ENCODE measurements at regions not wholly inside any gene's neighbourhood (a gene's known extent, or its start where the extent isn't known, plus 50 kb on each side); places are given as distances from the start of the nearest gene placed in this dataset.

DNA sequence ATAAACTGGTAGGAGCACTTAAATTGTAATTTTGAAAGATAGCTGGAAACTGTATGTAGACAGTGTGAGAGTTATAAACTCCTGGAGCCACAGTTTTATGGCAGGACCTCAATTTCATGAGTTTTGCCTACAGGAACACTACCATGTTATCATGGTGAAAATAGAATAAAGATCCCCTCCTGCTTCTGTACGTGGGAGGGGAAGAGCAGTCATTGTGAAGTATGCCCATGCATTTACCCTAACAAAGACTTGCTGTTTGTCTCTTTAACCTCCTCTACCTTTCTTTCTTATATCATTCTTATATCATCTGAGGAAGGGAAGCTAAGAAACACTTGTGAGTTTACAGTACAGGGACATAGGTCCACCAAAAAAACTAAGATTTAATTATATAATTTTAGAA lies 327.0 kb downstream of the PCDH10 start:
- Histone ChIP-seq H3K4me2 (ENCODE audit: insufficient read depth, low read length) (no peak overlapping the region), H3K9ac (replicated peaks; ENCODE audit: extremely low read depth, insufficient read depth, low read length) (no peak overlapping the region), H3K27me3 (ENCODE audit: control insufficient read depth in 2 of 2, insufficient read depth in 2 of 2, low read length in 2 of 2) (no peaks in the 10 kb centered on the region), H4K20me1 (replicated peaks; ENCODE audit: control insufficient read depth, extremely low read depth, insufficient read depth, low read length) (no peaks in the 10 kb centered on the region), H2AFZ (ENCODE audit: low read depth, low read length) (no peak overlapping the region), H3K4me3 (replicated peaks in 1 of 3; ENCODE audit: insufficient read depth in 1 of 3, low read depth in 1 of 3, low read length in 3 of 3) (no peak overlapping the region), H3K9me3 (replicated peaks; ENCODE audit: control insufficient read depth, insufficient read depth, low read length) (no peaks in the 10 kb centered on the region), H3K4me1 (ENCODE audit: control insufficient read depth, extremely low read depth, insufficient read depth, low read length) (no peaks in the 10 kb centered on the region), H3K36me3 (ENCODE audit: control insufficient read depth in 2 of 2, extremely low read depth in 1 of 2, insufficient read depth in 2 of 2, low read length in 2 of 2) (no peaks in the 10 kb centered on the region), H3K27ac (ENCODE audit: insufficient read depth, low read depth, low read length) (no peak overlapping the region), H3K79me2 (ENCODE audit: control insufficient read depth, insufficient read depth, low read length) (no peaks in the 10 kb centered on the region), H3K9me1 (replicated peaks; ENCODE audit: control insufficient read depth, extremely low read depth, insufficient read depth, low read length) (no peaks in the 10 kb centered on the region)
- FAIRE-seq (no peak), DNase-seq (ENCODE audit: low read depth, low spot score) (no peak)
- dilution Hi-C loops (cut with MboI; ENCODE audit: extremely low pct_ligation_motif_present, low sequenced_read_pairs), result no loop called here
- no TSS peak for BruUV-seq (replicated peaks)
- TF ChIP-seq MYC (IDR thresholded peaks at IDR 0.05; ENCODE audit: low read depth, low read length) (no peak), POLR2AphosphoS5 (IDR thresholded peaks at IDR 0.05; ENCODE audit: insufficient read depth, low read depth, low read length) (no peak), POLR2A (IDR thresholded peaks at IDR 0.05; ENCODE audit: low read depth, low read length) (no peak), JUN (IDR thresholded peaks at IDR 0.05; ENCODE audit: borderline replicate concordance, insufficient read depth, insufficient read length, low read depth) (no peak)
- TF ChIP-seq, protein P1, sequence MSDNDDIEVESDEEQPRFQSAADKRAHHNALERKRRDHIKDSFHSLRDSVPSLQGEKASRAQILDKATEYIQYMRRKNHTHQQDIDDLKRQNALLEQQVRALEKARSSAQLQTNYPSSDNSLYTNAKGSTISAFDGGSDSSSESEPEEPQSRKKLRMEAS (IDR thresholded peaks at IDR 0.05; ENCODE audit: insufficient read depth, insufficient read length), result no peak
- TF ChIP-seq, protein P2, sequence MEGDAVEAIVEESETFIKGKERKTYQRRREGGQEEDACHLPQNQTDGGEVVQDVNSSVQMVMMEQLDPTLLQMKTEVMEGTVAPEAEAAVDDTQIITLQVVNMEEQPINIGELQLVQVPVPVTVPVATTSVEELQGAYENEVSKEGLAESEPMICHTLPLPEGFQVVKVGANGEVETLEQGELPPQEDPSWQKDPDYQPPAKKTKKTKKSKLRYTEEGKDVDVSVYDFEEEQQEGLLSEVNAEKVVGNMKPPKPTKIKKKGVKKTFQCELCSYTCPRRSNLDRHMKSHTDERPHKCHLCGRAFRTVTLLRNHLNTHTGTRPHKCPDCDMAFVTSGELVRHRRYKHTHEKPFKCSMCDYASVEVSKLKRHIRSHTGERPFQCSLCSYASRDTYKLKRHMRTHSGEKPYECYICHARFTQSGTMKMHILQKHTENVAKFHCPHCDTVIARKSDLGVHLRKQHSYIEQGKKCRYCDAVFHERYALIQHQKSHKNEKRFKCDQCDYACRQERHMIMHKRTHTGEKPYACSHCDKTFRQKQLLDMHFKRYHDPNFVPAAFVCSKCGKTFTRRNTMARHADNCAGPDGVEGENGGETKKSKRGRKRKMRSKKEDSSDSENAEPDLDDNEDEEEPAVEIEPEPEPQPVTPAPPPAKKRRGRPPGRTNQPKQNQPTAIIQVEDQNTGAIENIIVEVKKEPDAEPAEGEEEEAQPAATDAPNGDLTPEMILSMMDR (IDR thresholded peaks at IDR 0.05; ENCODE audit: extremely low read depth in 1 of 2, insufficient read depth in 1 of 2, low read depth in 1 of 2, low read length in 2 of 2), result no peak
- ChIA-PET POLR2A (no interaction called here), CTCF (interaction anchor here (0.6 to 1.4 kb wide), 2 partner anchors 33 to 326 kb away, joined by 3 to 4 read pairs; no protein-coding TSS in a partner anchor)
- intact Hi-C loops (cut with micrococcal nuclease), result no loop called here

DNA sequence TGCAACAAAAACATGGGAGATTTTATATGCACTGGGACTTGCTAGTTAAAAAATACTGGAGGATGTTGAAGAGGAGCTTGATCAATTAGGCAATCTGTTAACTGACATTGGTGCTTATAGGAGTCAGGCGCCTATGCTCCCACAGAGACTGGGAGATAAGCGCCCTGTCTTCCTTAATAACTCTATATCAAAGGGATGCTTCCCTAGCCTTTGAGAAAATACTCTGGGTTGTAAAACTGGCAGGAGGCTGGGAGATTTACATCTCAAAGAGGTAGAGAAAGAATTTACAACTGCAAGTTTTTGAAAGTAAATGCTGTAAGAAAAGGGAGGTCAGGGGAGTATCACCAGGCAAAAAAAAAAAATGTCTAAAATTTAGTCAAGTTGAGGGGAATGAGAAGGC lies 325.4 kb downstream of the PCDH10 start:
- BruUV-seq (replicated peaks), result no TSS peak
- CTCF ChIA-PET, result interaction anchor here (1.0 kb wide), 1 partner anchor 9 kb away, joined by 4 read pairs; no protein-coding TSS in a partner anchor

More for the DNA sequence above, 325.4 kb downstream of the PCDH10 start:
- Histone ChIP-seq H3K4me3 (replicated peaks in 1 of 3; ENCODE audit: insufficient read depth in 1 of 3, low read depth in 1 of 3, low read length in 3 of 3) (no peak overlapping the region), H3K9ac (replicated peaks; ENCODE audit: extremely low read depth, insufficient read depth, low read length) (no peak overlapping the region), H3K9me1 (replicated peaks; ENCODE audit: control insufficient read depth, extremely low read depth, insufficient read depth, low read length) (no peaks in the 10 kb centered on the region), H3K4me1 (ENCODE audit: control insufficient read depth, extremely low read depth, insufficient read depth, low read length) (no peaks in the 10 kb centered on the region), H3K79me2 (ENCODE audit: control insufficient read depth, insufficient read depth, low read length) (no peaks in the 10 kb centered on the region), H3K27ac (ENCODE audit: insufficient read depth, low read depth, low read length) (no peak overlapping the region), H2AFZ (ENCODE audit: low read depth, low read length) (no peak overlapping the region), H3K27me3 (ENCODE audit: control insufficient read depth in 2 of 2, insufficient read depth in 2 of 2, low read length in 2 of 2) (no peaks in the 10 kb centered on the region), H4K20me1 (replicated peaks; ENCODE audit: control insufficient read depth, extremely low read depth, insufficient read depth, low read length) (no peaks in the 10 kb centered on the region), H3K9me3 (replicated peaks; ENCODE audit: control insufficient read depth, insufficient read depth, low read length) (no peaks in the 10 kb centered on the region), H3K4me2 (ENCODE audit: insufficient read depth, low read length) (no peak overlapping the region), H3K36me3 (ENCODE audit: control insufficient read depth in 2 of 2, extremely low read depth in 1 of 2, insufficient read depth in 2 of 2, low read length in 2 of 2) (no peaks in the 10 kb centered on the region)
- dilution Hi-C loops (cut with MboI; ENCODE audit: extremely low pct_ligation_motif_present, low sequenced_read_pairs), result no loop called here
- TF ChIP-seq, protein P2 (IDR thresholded peaks at IDR 0.05; ENCODE audit: extremely low read depth in 1 of 2, insufficient read depth in 1 of 2, low read depth in 1 of 2, low read length in 2 of 2), result no peak
- TF ChIP-seq GATA2 (IDR thresholded peaks at IDR 0.05; ENCODE audit: insufficient read depth, insufficient read length, low read depth, low read length) (no peak), MYC (IDR thresholded peaks at IDR 0.05; ENCODE audit: low read depth, low read length) (no peak), FOS (IDR thresholded peaks at IDR 0.05; ENCODE audit: borderline replicate concordance, insufficient read depth, low read length) (no peak), POLR2A (IDR thresholded peaks at IDR 0.05; ENCODE audit: low read depth, low read length) (no peak), JUN (IDR thresholded peaks at IDR 0.05; ENCODE audit: borderline replicate concordance, insufficient read depth, insufficient read length, low read depth) (no peak), POLR2AphosphoS5 (IDR thresholded peaks at IDR 0.05; ENCODE audit: insufficient read depth, low read depth, low read length) (no peak), EZH2 (IDR thresholded peaks at IDR 0.05; ENCODE audit: borderline replicate concordance, low read depth, low read length, severe bottlenecking) (no peak)
- TF ChIP-seq, protein P1 (IDR thresholded peaks at IDR 0.05; ENCODE audit: insufficient read depth, insufficient read length), result no peak
- DNase-seq (ENCODE audit: low read depth, low spot score), result no peak
- intact Hi-C loops (cut with micrococcal nuclease), result no loop called here
- FAIRE-seq, result no peak
- POLR2A ChIA-PET, result no interaction called here
